Endothelial cell of umbilical vein (primary cell): ENCODE measurements at regions not wholly inside any gene's neighbourhood (a gene's known extent, or its start where the extent isn't known, plus 50 kb on each side); places are given as distances from the start of the nearest gene placed in this dataset.

Experiments used
- BruUV-seq: library from RNA; stranded (reverse); fragments of 400-500 nt; replicated peaks from 2 replicates; lab custom pipeline; 2021; lab: Mats Ljungman, UMichigan
- CTCF ChIA-PET: fragments of 300-600, 350-600 bp; sonication (Branson Sonifier 250); formaldehyde crosslinking; loops from one replicate; lab custom pipeline; 2021; ENCODE audit warnings: antibody characterized with exemption, inconsistent platforms; lab: Charles Lee
- POLR2A ChIA-PET: fragments of 300-600, 350-600 bp; sonication (Branson Sonifier 250); formaldehyde crosslinking; loops from one replicate; lab custom pipeline; 2021; ENCODE audit warnings: antibody characterized with exemption, inconsistent platforms; lab: Charles Lee
- DNase-seq: peaks from one replicate; pipeline ENCODE4 v3.0.0-alpha.2; 2011; ENCODE audit warnings: low read depth, low spot score
- FAIRE-seq: peaks from 2 replicates; lab custom pipeline; 2011; peaks lifted over from hg19 to GRCh38; lab: Jason Lieb, UNC
- H2AFZ ChIP-seq: 2 replicates; pipeline ENCODE4 v1.6.0; 2012; ENCODE audit warnings: low read depth, low read length, control low read depth, inconsistent platforms
- H3K27ac ChIP-seq: 2 replicates; pipeline ENCODE4 v1.5.1; 2011; ENCODE audit warnings: low read depth, mild to moderate bottlenecking, control low read depth, low read length, moderate library complexity; ENCODE audit not compliant: insufficient read depth
- H3K27me3 ChIP-seq, 2 experiments: 2 replicates each; pipeline versions ENCODE4 v1.6.0 to v1.6.1; 2011; ENCODE audit warnings: low read length in 2 of 2, mixed read lengths in 1 of 2; ENCODE audit not compliant: control insufficient read depth in 2 of 2, insufficient read depth in 2 of 2
- H3K36me3 ChIP-seq, 2 experiments: 2 replicates in 1 of 2; 3 replicates in 1 of 2; pipeline ENCODE4 v1.5.1; 2011; ENCODE audit warnings: low read length in 2 of 2, mild to moderate bottlenecking in 1 of 2, moderate library complexity in 1 of 2; ENCODE audit not compliant: control insufficient read depth in 2 of 2, insufficient read depth in 2 of 2; ENCODE audit errors: extremely low read depth in 1 of 2
- H3K4me1 ChIP-seq: 3 replicates; pipeline ENCODE4 v1.5.1; 2011; ENCODE audit warnings: mild to moderate bottlenecking, low read length; ENCODE audit not compliant: control insufficient read depth, insufficient read depth; ENCODE audit errors: extremely low read depth
- H3K4me2 ChIP-seq: 2 replicates; pipeline ENCODE4 v1.6.1; 2011; ENCODE audit warnings: low read length, control low read depth, mixed read lengths; ENCODE audit not compliant: insufficient read depth
- H3K4me3 ChIP-seq, 3 experiments: fragments of 200-600 bp in 1 of 3; sonication (generic), shearing (Covaris generic) in 1 of 3; replicated peaks in 1 of 3; 2 replicates each; pipeline ENCODE4 v1.5.1; 2011 to 2016; ENCODE audit warnings: control low read depth in 3 of 3, low read length in 3 of 3, mild to moderate bottlenecking in 2 of 3, inconsistent platforms in 1 of 3, low read depth in 1 of 3, moderate library complexity in 1 of 3; ENCODE audit not compliant: insufficient read depth in 1 of 3
- H3K79me2 ChIP-seq: 2 replicates; pipeline ENCODE4 v1.6.0; 2012; ENCODE audit warnings: low read length, inconsistent platforms; ENCODE audit not compliant: control insufficient read depth, insufficient read depth
- H3K9ac ChIP-seq: replicated peaks from 2 replicates; pipeline ENCODE3; 2011; ENCODE audit warnings: low read length, control low read depth; ENCODE audit not compliant: insufficient read depth; ENCODE audit errors: extremely low read depth
- H3K9me1 ChIP-seq: replicated peaks from 3 replicates; pipeline ENCODE4 v1.6.0; 2011; ENCODE audit warnings: mild to moderate bottlenecking, low read length; ENCODE audit not compliant: control insufficient read depth, insufficient read depth; ENCODE audit errors: extremely low read depth
- H3K9me3 ChIP-seq: replicated peaks from 2 replicates; pipeline ENCODE4 v1.5.1; 2012; ENCODE audit warnings: low read length, inconsistent platforms; ENCODE audit not compliant: control insufficient read depth, insufficient read depth
- H4K20me1 ChIP-seq: replicated peaks from 2 replicates; pipeline ENCODE3; 2011; ENCODE audit warnings: mild to moderate bottlenecking, low read length; ENCODE audit not compliant: control insufficient read depth, insufficient read depth; ENCODE audit errors: extremely low read depth
- EZH2 ChIP-seq: IDR thresholded peaks from 2 replicates; pipeline ENCODE4 v1.6.1; 2012; ENCODE audit warnings: borderline replicate concordance, low read depth, mild to moderate bottlenecking, moderate library complexity, low read length, inconsistent platforms; ENCODE audit not compliant: severe bottlenecking
- FOS ChIP-seq: IDR thresholded peaks from 2 replicates; pipeline ENCODE4 v1.6.1; 2011; ENCODE audit warnings: mild to moderate bottlenecking, low read length, moderate library complexity, borderline replicate concordance; ENCODE audit not compliant: insufficient read depth
- GATA2 ChIP-seq: IDR thresholded peaks from 2 replicates; pipeline ENCODE4 v1.7.0; 2011; ENCODE audit warnings: low read depth, mild to moderate bottlenecking, moderate library complexity, mixed read lengths, low read length; ENCODE audit not compliant: insufficient read length, insufficient read depth
- JUN ChIP-seq: IDR thresholded peaks from 2 replicates; pipeline ENCODE4 v1.6.1; 2011; ENCODE audit warnings: borderline replicate concordance, low read depth; ENCODE audit not compliant: insufficient read length, insufficient read depth
- MYC ChIP-seq: IDR thresholded peaks from one replicate; pipeline ENCODE4 v1.6.1; 2011; ENCODE audit warnings: mild to moderate bottlenecking, low read depth, low read length
- POLR2A ChIP-seq: IDR thresholded peaks from 2 replicates; pipeline ENCODE4 v1.6.1; 2012; ENCODE audit warnings: low read depth, mild to moderate bottlenecking, control low read depth, low read length
- POLR2AphosphoS5 ChIP-seq: IDR thresholded peaks from 2 replicates; pipeline ENCODE4 v1.6.1; 2012; ENCODE audit warnings: low read depth, mild to moderate bottlenecking, control low read depth, low read length, moderate library complexity; ENCODE audit not compliant: insufficient read depth
- dilution Hi-C: fragments of 300-500 bp; cut with MboI; formaldehyde crosslinking; loops from one replicate; pipeline ENCODE4 v1.15.0; 2019; ENCODE audit warnings: low sequenced_read_pairs; ENCODE audit not compliant: extremely low pct_ligation_motif_present
- intact Hi-C: fragments of 100-400 bp; cut with micrococcal nuclease; formaldehyde crosslinking; loops from one replicate; pipeline ENCODE4 v1.10.0; 2022
- TF ChIP-seq, protein P1 (sequence below): IDR thresholded peaks from 2 replicates; pipeline ENCODE4 v1.6.1; 2011; ENCODE audit not compliant: insufficient read depth, insufficient read length
- TF ChIP-seq, protein P2 (sequence below), 2 donors: IDR thresholded peaks; 1 replicate in 1 of 2; 2 replicates in 1 of 2; pipeline ENCODE4 v1.5.1; 2011; ENCODE audit warnings: low read length in 2 of 2, mild to moderate bottlenecking in 2 of 2, moderate library complexity in 2 of 2, control low read depth in 1 of 2, inconsistent platforms in 1 of 2, low read depth in 1 of 2; ENCODE audit not compliant: insufficient read depth in 1 of 2; ENCODE audit errors: extremely low read depth in 1 of 2

DNA sequence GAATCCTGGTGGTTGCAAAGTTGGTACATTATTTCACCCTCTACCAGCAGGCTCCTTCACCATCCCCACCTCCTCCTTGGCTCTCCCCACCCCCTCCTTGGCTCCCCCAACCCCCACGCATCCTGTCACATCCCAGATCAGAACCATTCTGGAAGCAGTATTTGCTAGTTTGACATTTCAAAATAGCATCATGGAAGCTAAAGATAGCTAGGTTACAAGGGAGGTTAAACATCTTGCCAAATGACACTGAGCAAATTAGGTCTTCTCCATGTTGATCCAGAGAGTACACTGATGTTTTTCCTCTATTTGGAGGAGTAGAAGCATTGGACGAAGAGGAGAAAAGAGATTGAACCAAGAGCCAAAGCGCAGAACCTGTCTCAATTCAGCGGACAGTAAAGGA lies 158.9 kb upstream of the FGGY start:
- FAIRE-seq (no peak), DNase-seq (no peak)
- H2AFZ ChIP-seq, result no peak overlapping the region
- H4K20me1 ChIP-seq, result no peaks in the 10 kb centered on the region
- CTCF ChIA-PET, result interaction anchor here (1.1 to 1.4 kb wide), 2 partner anchors 10 to 61 kb away, joined by 3 to 4 read pairs; no protein-coding TSS in a partner anchor
- no peaks in the 10 kb centered on the region for H3K9me1 ChIP-seq
- POLR2A ChIA-PET, result no interaction called here
- H3K27me3 ChIP-seq, result no peaks in the 10 kb centered on the region
- H3K27ac ChIP-seq, result no peak overlapping the region
- H3K9me3 ChIP-seq, result no peaks in the 10 kb centered on the region
- BruUV-seq, result no TSS peak
- TF ChIP-seq FOS, result no peak
- no peak for TF ChIP-seq POLR2A
- TF ChIP-seq EZH2, result no peak
- TF ChIP-seq, protein P1, sequence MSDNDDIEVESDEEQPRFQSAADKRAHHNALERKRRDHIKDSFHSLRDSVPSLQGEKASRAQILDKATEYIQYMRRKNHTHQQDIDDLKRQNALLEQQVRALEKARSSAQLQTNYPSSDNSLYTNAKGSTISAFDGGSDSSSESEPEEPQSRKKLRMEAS, result no peak
- TF ChIP-seq GATA2, result no peak
- dilution Hi-C loops (no loop called here), intact Hi-C loops (no loop called here)
- no peaks in the 10 kb centered on the region for H3K79me2 ChIP-seq
- H3K4me2 ChIP-seq, result no peak overlapping the region
- no peak overlapping the region for H3K9ac ChIP-seq
- H3K4me1 ChIP-seq, result peaks cover 22% of the 10 kb centered on the region
- no peak overlapping the region for H3K4me3 ChIP-seq
- H3K36me3 ChIP-seq, result no peaks in the 10 kb centered on the region

DNA sequence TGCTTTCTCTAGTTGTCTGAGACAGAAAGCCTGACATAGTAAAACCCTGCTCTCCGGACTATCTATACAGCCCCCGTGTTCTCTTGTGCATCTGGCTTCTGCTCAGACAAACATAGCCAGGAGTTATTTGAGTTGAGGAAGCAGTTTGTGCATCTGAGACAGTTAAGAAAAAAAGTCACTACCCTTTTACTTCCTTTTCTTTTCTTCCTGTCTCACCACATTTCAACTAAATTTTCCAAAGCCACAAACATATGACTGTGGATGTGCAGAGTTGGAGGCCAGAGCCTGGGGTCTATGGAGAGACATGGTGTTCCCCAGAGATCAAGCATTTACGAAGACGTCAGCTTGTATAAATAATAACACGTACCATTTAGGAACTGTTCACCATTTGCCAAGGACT lies 158.5 kb upstream of the FGGY start:
- no TSS peak for BruUV-seq
- Histone ChIP-seq H3K27ac (no peak overlapping the region), H3K79me2 (no peaks in the 10 kb centered on the region), H3K4me3 (no peak overlapping the region), H3K27me3 (no peaks in the 10 kb centered on the region), H3K4me2 (no peak overlapping the region), H3K4me1 (peaks cover 26% of the 10 kb centered on the region), H3K36me3 (no peaks in the 10 kb centered on the region), H3K9ac (no peak overlapping the region), H4K20me1 (no peaks in the 10 kb centered on the region), H3K9me3 (no peaks in the 10 kb centered on the region), H3K9me1 (no peaks in the 10 kb centered on the region), H2AFZ (no peak overlapping the region)
- ChIA-PET CTCF (interaction anchor here (1.1 kb wide), 1 partner anchor 62 kb away, joined by 4 read pairs; no protein-coding TSS in a partner anchor), POLR2A (no interaction called here)
- DNase-seq, result no peak
- TF ChIP-seq MYC (no peak), EZH2 (no peak), POLR2A (no peak), GATA2 (no peak), JUN (no peak), POLR2AphosphoS5 (no peak), FOS (no peak)
- TF ChIP-seq, protein P2, sequence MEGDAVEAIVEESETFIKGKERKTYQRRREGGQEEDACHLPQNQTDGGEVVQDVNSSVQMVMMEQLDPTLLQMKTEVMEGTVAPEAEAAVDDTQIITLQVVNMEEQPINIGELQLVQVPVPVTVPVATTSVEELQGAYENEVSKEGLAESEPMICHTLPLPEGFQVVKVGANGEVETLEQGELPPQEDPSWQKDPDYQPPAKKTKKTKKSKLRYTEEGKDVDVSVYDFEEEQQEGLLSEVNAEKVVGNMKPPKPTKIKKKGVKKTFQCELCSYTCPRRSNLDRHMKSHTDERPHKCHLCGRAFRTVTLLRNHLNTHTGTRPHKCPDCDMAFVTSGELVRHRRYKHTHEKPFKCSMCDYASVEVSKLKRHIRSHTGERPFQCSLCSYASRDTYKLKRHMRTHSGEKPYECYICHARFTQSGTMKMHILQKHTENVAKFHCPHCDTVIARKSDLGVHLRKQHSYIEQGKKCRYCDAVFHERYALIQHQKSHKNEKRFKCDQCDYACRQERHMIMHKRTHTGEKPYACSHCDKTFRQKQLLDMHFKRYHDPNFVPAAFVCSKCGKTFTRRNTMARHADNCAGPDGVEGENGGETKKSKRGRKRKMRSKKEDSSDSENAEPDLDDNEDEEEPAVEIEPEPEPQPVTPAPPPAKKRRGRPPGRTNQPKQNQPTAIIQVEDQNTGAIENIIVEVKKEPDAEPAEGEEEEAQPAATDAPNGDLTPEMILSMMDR (IDR thresholded peaks at IDR 0.05; ENCODE audit: extremely low read depth in 1 of 2, insufficient read depth in 1 of 2, low read depth in 1 of 2, low read length in 2 of 2), result no peak
- TF ChIP-seq, protein P1, result no peak
- dilution Hi-C loops (no loop called here), intact Hi-C loops (no loop called here)
- no peak for FAIRE-seq
